Jurkat, Clone E6-1 (cell line): ENCODE measurements at regions not wholly inside any gene's neighbourhood (a gene's known extent, or its start where the extent isn't known, plus 50 kb on each side); places are given as distances from the start of the nearest gene placed in this dataset.

ENCODE experiments used
- DNase-seq: peaks from one replicate; pipeline ENCODE4 v3.0.0-alpha.2; 2011; ENCODE audit warnings: low read depth, low spot score
- H3K4me3 ChIP-seq: 2 replicates; pipeline ENCODE4 v1.5.1; 2011; ENCODE audit warnings: mild to moderate bottlenecking, low read length, control low read depth, moderate library complexity

DNA sequence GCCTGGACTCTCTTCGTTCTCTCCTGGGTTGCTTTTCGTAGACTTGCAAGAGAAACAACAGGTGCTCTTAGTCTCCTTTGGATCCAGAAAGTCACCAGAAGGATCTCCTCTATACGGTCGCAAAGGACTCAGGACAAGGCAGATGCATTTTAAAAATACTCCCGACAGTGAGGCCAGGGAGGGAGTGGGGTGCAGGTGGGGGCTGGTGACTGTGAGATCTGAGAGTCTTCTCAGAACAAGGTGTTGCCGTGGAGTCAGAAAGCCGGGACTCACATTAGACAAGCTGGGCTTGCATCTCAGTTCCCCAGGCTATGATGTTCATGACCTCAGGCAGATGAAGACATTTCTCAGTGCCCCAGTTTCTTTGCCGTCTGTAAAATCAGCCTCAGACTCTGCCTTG lies 507.2 kb downstream of the TCERG1L start:
- DNase-seq: no peak
- H3K4me3 ChIP-seq: no peak overlapping the region

DNA sequence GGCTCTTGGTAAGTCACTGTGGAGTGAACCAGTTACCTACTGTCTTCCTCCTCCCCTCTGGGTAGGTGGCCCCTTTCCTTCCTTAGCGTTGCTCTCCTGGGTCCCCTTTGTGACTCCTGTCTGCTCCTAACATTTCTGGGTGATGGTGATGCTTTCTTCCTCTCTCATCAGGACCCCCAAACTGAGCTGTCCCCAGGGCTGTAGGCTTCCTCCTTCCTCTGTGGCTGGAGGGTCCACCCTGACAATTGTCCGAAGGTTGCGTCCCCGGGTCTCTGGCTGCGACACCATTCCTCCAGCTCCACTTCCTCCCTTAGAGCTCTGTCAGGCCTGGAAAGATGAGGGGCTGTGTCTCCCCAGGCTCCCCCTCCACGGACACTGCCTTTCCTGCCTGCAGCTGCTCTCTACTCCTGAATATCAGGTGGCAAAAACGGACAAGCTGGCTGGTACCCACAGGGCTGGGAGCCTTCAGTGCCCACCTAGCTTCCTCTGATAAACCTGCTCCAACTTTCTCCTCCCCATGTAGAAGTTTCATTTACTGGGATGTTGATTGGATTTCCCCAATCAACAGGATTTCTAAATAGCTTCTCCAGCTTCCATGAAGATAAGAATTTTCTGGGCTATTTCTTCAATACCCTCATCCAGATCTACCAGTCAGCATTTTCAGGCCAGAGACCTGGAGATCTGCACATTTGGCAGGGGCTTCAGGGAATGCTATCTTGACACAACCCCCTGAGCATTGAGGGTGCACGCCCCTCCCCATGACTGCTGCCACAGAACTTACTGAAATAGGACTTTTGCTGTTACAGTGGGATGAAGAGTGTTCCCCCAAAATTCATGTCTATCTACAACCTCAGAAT lies 506.5 kb downstream of the TCERG1L start:
- DNase-seq: no peak
- H3K4me3 ChIP-seq: no peak overlapping the region

GRCh38 chr10:130805635-130806030 lies 505.9 kb downstream of the TCERG1L start:
- no peak overlapping the region for H3K4me3 ChIP-seq
- DNase-seq: no peak

DNA sequence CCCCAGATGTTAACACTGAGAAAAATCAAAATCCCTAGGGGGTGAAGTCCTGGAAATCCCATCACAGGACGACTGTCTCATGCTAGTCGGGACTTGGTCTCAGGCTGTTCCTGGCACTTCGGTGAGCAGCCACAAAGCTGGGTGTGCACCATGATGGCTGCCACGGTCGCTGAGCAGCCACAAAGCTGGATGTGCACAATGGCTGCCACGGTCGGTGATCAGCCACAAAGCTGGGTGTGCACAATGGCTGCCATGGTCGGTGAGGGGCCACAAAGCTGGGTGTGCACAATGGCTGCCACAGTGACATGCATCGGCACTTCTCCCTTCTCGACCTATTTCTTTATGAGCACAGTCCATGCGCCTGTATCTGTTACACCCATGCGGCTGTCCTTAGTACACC lies 505.1 kb downstream of the TCERG1L start:
- DNase-seq: no peak
- no peak overlapping the region for H3K4me3 ChIP-seq

GRCh38 chr10:130807096-130807495 lies 504.4 kb downstream of the TCERG1L start:
- H3K4me3 ChIP-seq: no peak overlapping the region
- no peak for DNase-seq

GRCh38 chr10:130807721-130808120 lies 503.8 kb downstream of the TCERG1L start:
- DNase-seq: no peak
- H3K4me3 ChIP-seq: no peak overlapping the region

GRCh38 chr10:130808243-130808642 lies 503.3 kb downstream of the TCERG1L start:
- DNase-seq: no peak
- H3K4me3 ChIP-seq: no peak overlapping the region

- DNase-seq: no peak
- H3K4me3 ChIP-seq: no peak overlapping the region
These were observed 502.8 kb downstream of the TCERG1L start for GRCh38 chr10:130808686-130809085.

GRCh38 chr10:130809181-130809580 lies 502.3 kb downstream of the TCERG1L start:
- no peak for DNase-seq
- H3K4me3 ChIP-seq: no peak overlapping the region

DNA sequence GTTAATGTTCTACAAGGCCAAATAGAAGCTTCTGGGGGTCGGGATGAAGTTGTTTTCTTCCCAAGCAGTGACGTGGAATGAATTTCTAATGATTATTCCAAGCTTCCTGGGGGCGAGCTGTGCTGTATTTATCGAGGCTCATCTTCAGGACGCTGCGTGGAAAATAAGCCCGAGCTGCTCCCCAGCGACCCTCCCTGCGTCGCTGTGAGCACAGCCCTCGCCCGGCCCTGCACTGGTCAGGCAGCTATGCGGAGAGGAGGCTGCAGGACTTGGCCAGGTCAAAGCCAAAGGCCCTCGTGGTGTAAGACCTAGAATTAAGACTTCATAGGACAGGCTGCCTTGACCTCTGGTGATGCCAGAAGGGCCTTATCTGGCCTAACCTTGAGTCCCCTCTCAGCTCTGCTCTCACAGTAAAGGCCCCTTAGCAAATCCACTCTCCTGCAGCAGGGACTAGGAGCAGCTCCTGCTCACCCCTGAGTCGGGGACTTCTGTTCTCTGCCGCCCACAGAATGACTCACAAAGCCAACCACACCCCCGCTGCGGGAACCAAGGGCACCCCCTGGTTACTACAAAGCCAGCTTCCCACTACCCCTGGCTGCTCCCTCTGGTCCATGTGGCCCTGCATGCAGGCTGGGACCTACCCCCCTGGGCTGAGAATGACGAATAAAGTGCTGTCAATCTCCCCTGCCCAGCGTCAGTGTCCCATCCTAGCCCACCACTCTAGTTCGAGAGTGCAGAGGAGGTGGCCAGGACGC lies 501.6 kb downstream of the TCERG1L start:
- no peak for DNase-seq
- H3K4me3 ChIP-seq: no peak overlapping the region

DNA sequence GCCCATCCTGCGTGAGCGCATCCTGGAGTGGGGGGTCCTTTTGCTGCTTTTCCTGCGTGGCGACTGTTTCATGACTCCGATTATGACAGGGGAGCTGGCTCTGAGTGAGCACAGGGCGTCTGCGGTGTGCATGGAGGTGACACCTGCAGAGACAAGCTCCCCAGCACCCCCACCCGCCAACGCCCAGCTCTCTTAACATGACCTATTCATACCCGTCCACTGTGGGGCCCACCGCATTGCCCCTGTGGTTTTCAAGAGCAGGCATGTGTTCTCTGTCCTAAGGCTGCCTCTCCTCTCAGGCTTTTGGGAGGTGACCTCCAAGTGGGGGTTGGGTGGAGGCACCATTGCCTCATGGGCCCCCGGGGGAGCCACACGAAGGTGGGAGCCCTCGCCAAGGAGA lies 500.7 kb downstream of the TCERG1L start:
- H3K4me3 ChIP-seq: no peak overlapping the region
- no peak for DNase-seq

DNA sequence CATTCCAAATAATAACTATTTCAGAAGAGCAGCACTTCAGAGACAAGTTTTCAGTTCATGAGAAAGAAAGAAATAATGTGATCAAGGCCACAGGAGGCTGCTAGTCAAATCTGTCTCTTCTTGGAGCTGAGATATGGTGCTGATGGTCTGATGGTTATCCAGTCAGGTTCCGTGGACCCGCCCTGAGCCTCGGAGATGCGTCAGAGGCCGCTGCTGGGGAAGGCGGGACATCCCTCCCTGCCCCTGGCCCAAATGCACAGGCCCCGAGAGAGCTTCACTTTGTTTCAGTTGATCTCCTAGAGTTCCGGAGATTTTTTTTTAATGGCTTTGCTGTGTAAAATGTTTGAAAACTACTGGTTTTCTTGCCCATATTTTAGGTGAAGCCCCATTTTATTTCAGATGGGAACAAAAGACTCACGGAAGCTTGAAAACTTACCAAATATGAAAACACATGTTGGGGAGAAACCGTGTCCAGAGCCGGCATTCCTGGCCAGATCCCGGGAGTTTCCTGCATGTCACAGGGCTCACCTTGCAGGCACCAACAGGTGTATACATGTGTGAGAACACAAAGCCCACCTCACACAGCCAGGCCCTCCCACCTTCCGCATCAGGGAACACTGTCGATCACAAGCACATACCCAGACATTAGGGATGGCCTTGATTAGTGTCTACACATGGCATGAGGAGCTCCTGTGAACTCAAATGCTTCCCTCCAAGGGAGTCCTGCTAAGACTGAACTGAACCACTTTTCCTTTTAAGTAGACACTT lies 499.0 kb downstream of the TCERG1L start:
- H3K4me3 ChIP-seq: no peak overlapping the region
- DNase-seq: no peak

DNA sequence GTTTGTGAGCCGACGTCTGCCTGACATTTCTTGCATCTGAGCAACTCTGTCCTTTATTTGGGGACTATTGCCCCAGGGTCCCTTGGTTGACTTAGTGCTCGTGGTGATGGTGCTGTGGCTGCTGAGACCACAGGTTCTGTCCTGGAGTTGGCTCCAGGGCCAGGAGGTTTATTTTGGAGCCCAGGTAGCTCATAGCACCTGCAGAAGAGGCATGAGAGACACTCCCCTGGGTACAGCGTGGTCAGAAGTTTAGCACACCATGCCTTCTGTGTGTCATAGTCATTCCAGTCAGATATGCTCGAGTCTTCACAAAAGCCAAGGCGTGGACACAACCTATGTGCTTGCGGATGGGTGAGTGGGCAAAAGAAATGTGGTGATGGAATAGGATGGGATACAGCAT lies 496.9 kb downstream of the TCERG1L start:
- DNase-seq: no peak
- H3K4me3 ChIP-seq: no peak overlapping the region

DNA sequence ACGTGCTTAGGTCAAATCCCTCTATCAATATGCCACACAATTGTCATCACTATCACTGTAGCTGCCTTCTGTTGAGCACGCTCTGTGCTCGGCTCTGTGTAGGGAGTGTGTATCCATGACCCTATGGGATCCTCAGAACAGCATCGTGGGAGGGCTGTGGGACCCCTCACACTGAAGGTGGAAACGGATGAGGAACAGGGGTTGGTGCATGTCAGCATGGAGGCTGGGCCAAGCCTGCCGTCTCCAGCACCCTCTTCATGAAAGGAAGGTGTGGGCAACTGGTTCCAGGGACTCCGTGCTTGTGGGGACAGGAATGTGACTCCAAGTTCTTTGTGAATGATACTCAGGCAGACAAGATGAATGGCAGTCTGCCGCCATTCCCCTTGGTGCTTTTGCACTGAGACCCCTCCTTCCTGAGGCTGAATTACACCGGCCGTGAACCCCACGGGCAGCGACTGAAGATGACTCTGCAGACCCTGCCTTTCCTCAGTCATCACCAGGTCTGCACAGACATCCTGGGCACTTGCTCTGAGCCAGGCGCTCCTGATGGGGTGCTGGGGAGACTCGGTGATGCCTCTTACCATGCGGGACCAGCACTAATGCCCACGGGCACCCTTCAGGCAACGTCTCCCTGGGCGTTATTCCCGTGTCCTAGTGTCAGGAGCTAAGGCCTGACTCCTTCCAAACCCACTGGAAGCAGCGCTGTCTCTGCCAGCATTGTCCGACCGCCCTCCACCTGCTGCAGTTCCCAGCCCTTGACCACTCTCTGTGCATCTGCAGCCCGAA lies 495.2 kb downstream of the TCERG1L start:
- DNase-seq: no peak
- H3K4me3 ChIP-seq: no peak overlapping the region

- H3K4me3 ChIP-seq: no peak overlapping the region
- peak; percentile 9 for DNase-seq
These were observed 494.4 kb downstream of the TCERG1L start for GRCh38 chr10:130817046-130817624.

GRCh38 chr10:130817674-130818073 lies 493.8 kb downstream of the TCERG1L start:
- no peak overlapping the region for H3K4me3 ChIP-seq
- DNase-seq: no peak

DNA sequence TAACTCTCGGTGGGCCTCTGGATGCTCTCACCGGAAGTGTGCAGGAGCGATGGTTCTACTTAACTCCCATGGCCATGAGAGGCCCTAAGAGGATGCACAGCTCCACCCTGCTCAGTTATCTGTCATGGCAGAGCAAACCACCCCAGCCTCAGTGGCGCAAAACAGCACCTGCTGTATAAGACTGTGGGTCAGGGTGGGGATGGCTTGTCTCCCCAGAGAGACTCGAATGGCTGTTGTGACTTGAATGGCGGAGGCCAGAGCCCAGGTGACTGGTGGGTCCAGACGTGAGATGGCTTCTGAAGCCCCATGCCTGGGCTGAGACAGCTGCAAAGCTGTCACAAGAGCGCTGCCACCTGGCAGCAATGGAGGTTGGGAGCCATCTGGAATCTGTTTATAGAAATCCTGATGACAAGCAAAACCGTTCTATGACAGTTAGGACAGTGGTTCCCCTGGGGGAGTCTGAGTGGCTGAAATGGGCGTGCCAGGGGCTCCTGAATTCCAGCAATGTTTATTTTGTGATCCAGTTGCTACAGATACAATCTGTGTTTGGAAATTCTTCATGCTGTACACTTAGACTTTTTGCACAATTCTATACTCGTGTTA lies 490.5 kb downstream of the TCERG1L start:
- DNase-seq: no peak
- no peak overlapping the region for H3K4me3 ChIP-seq

- H3K4me3 ChIP-seq: no peak overlapping the region
- DNase-seq: no peak
These were observed 487.1 kb downstream of the TCERG1L start for GRCh38 chr10:130824230-130825014.
